Astrocyte (in vitro differentiated cells and primary cell): ENCODE measurements at regions not wholly inside any gene's neighbourhood (a gene's known extent, or its start where the extent isn't known, plus 50 kb on each side); places are given as distances from the start of the nearest gene placed in this dataset.

Experiments used
- DNase-seq: peaks from one replicate; pipeline ENCODE4 v3.0.0-alpha.2; 2010; ENCODE audit warnings: low read depth
- FAIRE-seq: peaks from 2 replicates; lab custom pipeline; 2011; peaks lifted over from hg19 to GRCh38; lab: Jason Lieb, UNC
- H2AFZ ChIP-seq: 2 replicates; pipeline ENCODE4 v1.6.0; 2012; ENCODE audit warnings: low read depth, low read length, inconsistent platforms
- H3K27ac ChIP-seq: 2 replicates; pipeline ENCODE4 v1.5.1; 2011; ENCODE audit warnings: low read depth, low read length, inconsistent platforms
- H3K27me3 ChIP-seq: 2 replicates; pipeline ENCODE4 v1.6.0; 2011; ENCODE audit warnings: low read length, inconsistent platforms; ENCODE audit not compliant: insufficient read depth
- H3K36me3 ChIP-seq: 2 replicates; pipeline ENCODE4 v1.5.1; 2011; ENCODE audit warnings: low read length, inconsistent platforms; ENCODE audit not compliant: insufficient read depth
- H3K4me1 ChIP-seq: 2 replicates; pipeline ENCODE4 v1.5.1; 2011; ENCODE audit warnings: low read length, inconsistent platforms; ENCODE audit not compliant: insufficient read depth
- H3K4me2 ChIP-seq: 2 replicates; pipeline ENCODE4 v1.6.0; 2012; ENCODE audit warnings: low read length, inconsistent platforms
- H3K4me3 ChIP-seq: 2 replicates; pipeline ENCODE4 v1.5.1; 2011; ENCODE audit warnings: low read depth, mild to moderate bottlenecking, low read length, inconsistent platforms; ENCODE audit not compliant: insufficient read depth
- H3K79me2 ChIP-seq: 2 replicates; pipeline ENCODE4 v1.6.0; 2012; ENCODE audit warnings: mild to moderate bottlenecking, low read length, inconsistent platforms; ENCODE audit not compliant: insufficient read depth
- H3K9ac ChIP-seq: 2 replicates; pipeline ENCODE4 v1.6.0; 2012; ENCODE audit warnings: mild to moderate bottlenecking, low read length, inconsistent platforms
- H3K9me3 ChIP-seq: 2 replicates; pipeline ENCODE4 v1.5.1; 2012; ENCODE audit warnings: low read depth, mild to moderate bottlenecking, low read length, inconsistent platforms; ENCODE audit not compliant: insufficient read depth
- H4K20me1 ChIP-seq: 2 replicates; pipeline ENCODE4 v1.6.0; 2012; ENCODE audit warnings: low read length, inconsistent platforms; ENCODE audit not compliant: insufficient read depth
- H3K27ac Mint-ChIP-seq: one replicate; pipeline ENCODE4 v1.8.0; 2021; ENCODE audit warnings: mild to moderate bottlenecking, mixed read lengths; ENCODE audit not compliant: unreplicated experiment
- H3K27me3 Mint-ChIP-seq: one replicate; pipeline ENCODE4 v1.8.0; 2021; ENCODE audit warnings: low read depth, mixed read lengths; ENCODE audit not compliant: unreplicated experiment
- H3K36me3 Mint-ChIP-seq: one replicate; pipeline ENCODE4 v1.8.0; 2021; ENCODE audit warnings: low read depth, mixed read lengths; ENCODE audit not compliant: unreplicated experiment
- H3K4me1 Mint-ChIP-seq: one replicate; pipeline ENCODE4 v1.8.0; 2021; ENCODE audit warnings: low read depth, mixed read lengths; ENCODE audit not compliant: unreplicated experiment
- H3K4me3 Mint-ChIP-seq: one replicate; pipeline ENCODE4 v1.8.0; 2021; ENCODE audit warnings: mild to moderate bottlenecking, moderate library complexity, mixed read lengths; ENCODE audit not compliant: unreplicated experiment
- H3K9me3 Mint-ChIP-seq: one replicate; pipeline ENCODE4 v1.8.0; 2021; ENCODE audit warnings: mild to moderate bottlenecking, mixed read lengths; ENCODE audit not compliant: unreplicated experiment
- EZH2 ChIP-seq: IDR thresholded peaks from 2 replicates; pipeline ENCODE4 v1.6.1; 2012; ENCODE audit warnings: mild to moderate bottlenecking, low read length, inconsistent platforms; ENCODE audit not compliant: insufficient read depth
- TF ChIP-seq, protein P1 (sequence below): IDR thresholded peaks from 2 replicates; pipeline ENCODE4 v1.5.1; 2011; ENCODE audit warnings: low read depth, mild to moderate bottlenecking, inconsistent platforms, low read length, moderate library complexity; ENCODE audit not compliant: insufficient read depth

DNA sequence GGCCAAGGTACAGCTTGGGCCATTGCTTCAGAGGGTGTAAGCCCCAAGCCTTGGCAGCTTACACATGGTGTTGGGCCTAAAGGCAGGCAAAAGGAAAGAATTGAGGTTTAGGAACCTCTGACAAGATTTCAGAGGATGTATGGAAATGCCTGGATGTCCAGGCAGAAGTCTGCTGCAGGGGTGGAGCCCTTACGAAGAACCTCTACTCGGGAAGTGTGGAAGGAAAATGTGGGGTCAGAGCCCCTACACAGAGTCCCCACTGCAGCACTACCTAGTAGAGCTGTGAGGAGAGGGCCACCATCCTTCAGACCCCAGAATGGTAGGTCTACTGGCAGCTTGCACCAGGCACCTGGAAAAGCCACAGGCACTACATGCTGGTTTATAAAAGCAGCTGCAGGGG, 124.2 kb downstream of the RPIA start:
- H3K27me3 ChIP-seq: no peaks in the 10 kb centered on the region
- TF ChIP-seq EZH2: no peak
- TF ChIP-seq, protein P1, sequence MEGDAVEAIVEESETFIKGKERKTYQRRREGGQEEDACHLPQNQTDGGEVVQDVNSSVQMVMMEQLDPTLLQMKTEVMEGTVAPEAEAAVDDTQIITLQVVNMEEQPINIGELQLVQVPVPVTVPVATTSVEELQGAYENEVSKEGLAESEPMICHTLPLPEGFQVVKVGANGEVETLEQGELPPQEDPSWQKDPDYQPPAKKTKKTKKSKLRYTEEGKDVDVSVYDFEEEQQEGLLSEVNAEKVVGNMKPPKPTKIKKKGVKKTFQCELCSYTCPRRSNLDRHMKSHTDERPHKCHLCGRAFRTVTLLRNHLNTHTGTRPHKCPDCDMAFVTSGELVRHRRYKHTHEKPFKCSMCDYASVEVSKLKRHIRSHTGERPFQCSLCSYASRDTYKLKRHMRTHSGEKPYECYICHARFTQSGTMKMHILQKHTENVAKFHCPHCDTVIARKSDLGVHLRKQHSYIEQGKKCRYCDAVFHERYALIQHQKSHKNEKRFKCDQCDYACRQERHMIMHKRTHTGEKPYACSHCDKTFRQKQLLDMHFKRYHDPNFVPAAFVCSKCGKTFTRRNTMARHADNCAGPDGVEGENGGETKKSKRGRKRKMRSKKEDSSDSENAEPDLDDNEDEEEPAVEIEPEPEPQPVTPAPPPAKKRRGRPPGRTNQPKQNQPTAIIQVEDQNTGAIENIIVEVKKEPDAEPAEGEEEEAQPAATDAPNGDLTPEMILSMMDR: no peak
- Mint-ChIP-seq H3K9me3 (peaks cover 13% of the 10 kb centered on the region), H3K27ac (no peak overlapping the region), H3K27me3 (peaks cover 21% of the 10 kb centered on the region), H3K36me3 (no peaks in the 10 kb centered on the region), H3K4me3 (no peak overlapping the region), H3K4me1 (no peaks in the 10 kb centered on the region)
- no peak for DNase-seq
- H3K9me3 ChIP-seq: no peaks in the 10 kb centered on the region
- no peak overlapping the region for H3K27ac ChIP-seq
- H3K36me3 ChIP-seq: no peaks in the 10 kb centered on the region
- H2AFZ ChIP-seq: no peak overlapping the region
- no peaks in the 10 kb centered on the region for H4K20me1 ChIP-seq
- no peak for FAIRE-seq
- H3K4me2 ChIP-seq: no peak overlapping the region
- no peaks in the 10 kb centered on the region for H3K4me1 ChIP-seq
- no peak overlapping the region for H3K4me3 ChIP-seq
- H3K79me2 ChIP-seq: no peaks in the 10 kb centered on the region
- no peak overlapping the region for H3K9ac ChIP-seq

DNA sequence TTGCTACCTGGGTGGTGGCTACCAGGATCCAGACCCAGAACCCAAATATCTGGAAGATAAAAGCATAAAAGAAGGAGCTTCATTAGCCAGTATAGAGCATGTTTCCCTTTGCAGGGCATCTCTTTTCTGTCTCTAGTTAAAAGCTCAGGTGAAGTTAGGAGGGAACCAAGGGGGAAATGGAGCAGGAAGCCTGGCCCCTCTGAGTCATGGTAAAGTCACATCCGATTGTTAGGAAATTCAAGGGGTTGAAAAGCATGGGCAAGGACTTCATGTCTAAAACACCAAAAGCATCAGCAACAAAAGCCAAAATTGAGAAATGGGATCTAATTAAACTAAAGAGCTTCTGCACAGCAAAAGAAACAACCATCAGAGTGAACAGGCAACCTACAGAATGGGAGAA, 126.9 kb downstream of the RPIA start:
- no peaks in the 10 kb centered on the region for H3K79me2 ChIP-seq
- H3K27me3 ChIP-seq: no peaks in the 10 kb centered on the region
- Mint-ChIP-seq H3K9me3 (peaks cover 7% of the 10 kb centered on the region), H3K4me1 (no peaks in the 10 kb centered on the region), H3K27me3 (peaks cover 3% of the 10 kb centered on the region), H3K4me3 (no peak overlapping the region), H3K27ac (no peak overlapping the region), H3K36me3 (no peaks in the 10 kb centered on the region)
- H2AFZ ChIP-seq: no peak overlapping the region
- DNase-seq (no peak), FAIRE-seq (no peak)
- no peaks in the 10 kb centered on the region for H4K20me1 ChIP-seq
- TF ChIP-seq, protein P1: no peak
- TF ChIP-seq EZH2: no peak
- H3K9ac ChIP-seq: no peak overlapping the region
- H3K4me2 ChIP-seq: no peak overlapping the region
- H3K4me3 ChIP-seq: no peak overlapping the region
- no peaks in the 10 kb centered on the region for H3K36me3 ChIP-seq
- H3K9me3 ChIP-seq: no peaks in the 10 kb centered on the region
- no peaks in the 10 kb centered on the region for H3K4me1 ChIP-seq
- H3K27ac ChIP-seq: no peak overlapping the region

DNA sequence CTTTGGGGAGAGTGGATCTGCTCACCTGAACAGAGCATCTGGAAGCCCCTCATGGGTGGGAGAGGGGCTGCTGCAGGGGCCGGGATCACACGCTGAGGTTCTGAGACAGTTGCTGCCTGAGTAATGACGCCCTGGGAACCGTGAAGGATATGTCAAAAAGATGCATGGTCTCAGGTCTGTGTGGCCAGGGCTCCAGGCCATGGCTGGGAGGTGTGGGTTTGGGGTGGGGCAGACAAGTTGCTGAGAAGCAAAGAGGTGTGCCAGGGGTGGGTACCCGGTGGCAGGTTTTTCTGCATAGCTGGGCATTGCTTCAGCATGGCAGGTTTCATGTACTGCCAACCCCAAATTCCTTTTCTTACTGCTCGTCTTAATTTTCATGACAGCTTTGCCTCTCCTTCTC, 133.5 kb downstream of the RPIA start:
- Histone ChIP-seq H3K4me2 (no peak overlapping the region), H3K36me3 (no peaks in the 10 kb centered on the region), H3K4me1 (no peaks in the 10 kb centered on the region), H3K9ac (no peak overlapping the region), H2AFZ (no peak overlapping the region), H4K20me1 (no peaks in the 10 kb centered on the region), H3K27ac (no peak overlapping the region), H3K9me3 (no peaks in the 10 kb centered on the region), H3K27me3 (no peaks in the 10 kb centered on the region), H3K4me3 (no peak overlapping the region), H3K79me2 (no peaks in the 10 kb centered on the region)
- TF ChIP-seq EZH2: no peak
- TF ChIP-seq, protein P1: no peak
- peaks cover 3% of the 10 kb centered on the region for H3K36me3 Mint-ChIP-seq
- H3K27me3 Mint-ChIP-seq: peaks cover 3% of the 10 kb centered on the region
- no peak overlapping the region for H3K27ac Mint-ChIP-seq
- no peaks in the 10 kb centered on the region for H3K9me3 Mint-ChIP-seq
- no peak overlapping the region for H3K4me3 Mint-ChIP-seq
- no peaks in the 10 kb centered on the region for H3K4me1 Mint-ChIP-seq
- FAIRE-seq (no peak), DNase-seq (no peak)
